Activated effector memory CD4-positive, alpha-beta T cell treated with Interleukin-2 at 50 U/mL for 16 hours (primary cell): ENCODE measurements at regions not wholly inside any gene's neighbourhood (a gene's known extent, or its start where the extent isn't known, plus 50 kb on each side); places are given as distances from the start of the nearest gene placed in this dataset.

Experiments used
- DNase-seq: peaks from one replicate; pipeline ENCODE4 v3.0.0-alpha.2; 2020

DNA sequence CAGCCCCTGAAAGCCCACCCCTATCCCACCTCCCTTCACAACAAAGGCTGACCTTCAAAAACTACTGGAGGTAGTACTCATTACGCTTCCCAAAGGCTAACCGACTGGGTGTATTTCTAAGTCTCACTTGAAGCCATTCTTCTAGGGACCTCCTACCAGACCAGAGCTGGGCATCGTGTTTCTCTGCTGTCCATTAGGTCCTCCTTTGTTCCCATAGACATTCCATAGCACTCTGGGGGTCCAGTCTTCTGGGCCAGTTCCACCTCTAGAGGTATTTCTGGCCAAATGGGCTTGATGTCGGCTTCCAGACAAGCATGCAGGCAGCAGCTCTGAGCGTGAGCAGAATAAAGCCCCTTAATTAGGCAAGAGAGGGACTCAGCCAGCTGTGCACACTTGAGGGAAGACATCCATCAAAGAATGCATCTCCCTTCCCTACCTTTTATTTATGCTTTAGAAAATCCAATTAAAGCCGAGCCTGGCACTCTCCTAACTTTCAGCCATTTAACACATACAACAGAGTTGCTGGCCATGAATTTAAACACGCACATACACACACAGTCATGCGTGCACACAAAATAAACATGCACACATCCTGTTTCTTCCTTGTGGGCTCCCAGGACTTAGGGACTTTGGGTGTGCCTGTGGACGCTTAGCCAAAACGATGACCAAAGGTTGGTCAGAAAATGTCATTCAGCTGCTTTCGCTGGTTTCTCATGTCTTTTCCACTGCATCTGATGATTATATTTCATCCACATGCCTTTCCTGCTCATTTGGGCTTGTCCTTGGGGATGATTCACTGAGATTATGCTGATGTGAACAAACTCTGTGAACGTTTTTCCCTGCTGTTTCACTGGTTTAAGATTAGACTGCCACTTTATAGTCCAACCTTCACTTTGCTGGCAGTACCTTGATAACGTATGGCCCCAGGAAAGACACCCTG lies 362.0 kb upstream of the NFE2L3 start:
- no peak for DNase-seq

DNA sequence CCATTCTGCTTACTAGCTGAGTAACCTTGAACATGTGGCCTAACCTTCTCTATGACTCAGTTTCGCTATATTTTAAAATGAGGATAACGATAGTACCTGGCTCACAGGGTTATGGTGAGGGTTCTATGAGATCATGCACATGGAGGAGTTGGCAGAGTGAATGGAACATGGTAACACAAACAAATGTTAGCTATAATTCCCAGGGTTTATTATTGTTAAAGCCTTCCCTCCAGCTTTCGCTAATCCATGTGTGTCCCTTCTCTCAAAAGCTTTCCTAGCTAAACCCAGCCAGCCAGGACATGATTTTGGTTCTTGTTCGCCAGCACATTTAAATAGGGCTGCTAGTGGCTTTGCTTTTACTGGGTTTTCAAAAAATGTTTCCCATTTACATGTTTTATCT lies 361.0 kb upstream of the NFE2L3 start:
- no peak for DNase-seq

DNA sequence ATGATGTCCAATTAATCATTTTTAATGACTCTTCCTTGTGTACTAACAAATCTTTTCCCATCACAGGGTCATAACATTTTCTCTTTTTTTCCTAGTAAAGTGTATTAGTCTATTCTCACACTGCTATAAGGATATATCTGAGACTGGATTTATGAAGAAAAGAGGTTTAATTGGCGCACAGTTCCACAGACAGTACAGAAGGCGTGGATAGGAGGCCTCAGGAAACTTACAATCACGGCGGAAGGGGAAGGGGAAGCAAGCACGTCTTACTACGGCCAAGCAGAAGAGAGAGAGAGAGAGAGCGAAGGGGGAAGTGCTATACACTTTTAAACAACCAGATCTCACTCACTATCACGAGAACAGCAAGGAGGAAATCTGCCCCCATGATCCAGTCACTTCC lies 359.4 kb upstream of the NFE2L3 start:
- no peak for DNase-seq

DNA sequence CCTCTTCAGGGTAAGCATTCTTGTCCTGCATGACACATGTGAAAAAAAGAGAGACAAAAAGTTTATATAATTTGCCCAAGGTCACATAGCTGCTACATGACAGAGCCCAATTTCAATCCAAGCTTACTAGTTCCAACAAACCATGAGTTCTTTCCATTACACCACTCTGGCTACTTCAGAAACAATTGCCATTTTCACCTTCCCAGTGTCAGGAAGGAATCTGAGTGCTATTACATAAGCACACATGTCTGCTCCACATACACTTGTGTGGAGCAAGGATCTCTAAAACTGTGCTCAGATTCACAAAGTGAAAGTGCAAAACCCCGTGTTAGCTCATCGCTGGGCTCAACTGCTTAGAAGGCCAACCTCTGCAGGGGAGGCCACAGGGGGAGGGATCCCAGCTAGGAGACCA lies 356.2 kb upstream of the NFE2L3 start:
- DNase-seq = no peak

DNA sequence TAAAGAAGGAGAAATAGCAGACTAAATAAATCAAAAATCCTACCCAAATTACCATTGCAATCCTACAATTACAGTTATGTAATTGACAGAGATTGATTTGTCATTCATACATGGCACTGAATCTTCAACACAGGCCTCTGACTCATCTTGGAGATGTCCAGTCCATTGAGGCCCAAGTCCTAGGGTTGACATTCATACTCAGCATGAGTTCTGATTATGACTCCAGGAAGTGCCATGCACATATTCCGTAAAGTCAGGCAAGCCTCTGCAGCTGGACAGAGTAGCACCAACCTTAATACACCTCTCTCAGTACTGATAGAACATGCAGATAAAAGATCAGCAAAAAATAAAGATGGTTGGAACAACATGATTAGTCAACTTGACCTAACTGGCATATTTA lies 353.7 kb upstream of the NFE2L3 start:
- no peak for DNase-seq

DNA sequence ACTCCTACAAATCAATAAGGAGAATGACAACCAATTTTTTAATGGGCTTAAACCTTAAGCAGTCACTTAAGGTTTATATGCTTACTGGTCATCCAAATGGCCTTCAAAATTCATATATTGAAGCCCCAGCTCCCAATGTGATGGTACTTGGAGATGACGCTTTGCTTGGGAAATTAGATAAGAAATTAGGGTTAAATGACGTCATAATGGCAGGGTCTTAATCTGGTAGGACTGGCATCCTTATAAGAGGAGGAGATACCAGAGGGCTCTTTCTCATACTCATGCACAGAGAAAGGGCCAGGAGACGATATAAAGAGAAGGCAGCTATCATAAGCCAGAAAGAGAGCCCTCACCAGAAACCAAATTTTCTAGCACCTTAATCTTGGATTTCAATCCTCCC lies 350.8 kb upstream of the NFE2L3 start:
- DNase-seq = no peak

DNA sequence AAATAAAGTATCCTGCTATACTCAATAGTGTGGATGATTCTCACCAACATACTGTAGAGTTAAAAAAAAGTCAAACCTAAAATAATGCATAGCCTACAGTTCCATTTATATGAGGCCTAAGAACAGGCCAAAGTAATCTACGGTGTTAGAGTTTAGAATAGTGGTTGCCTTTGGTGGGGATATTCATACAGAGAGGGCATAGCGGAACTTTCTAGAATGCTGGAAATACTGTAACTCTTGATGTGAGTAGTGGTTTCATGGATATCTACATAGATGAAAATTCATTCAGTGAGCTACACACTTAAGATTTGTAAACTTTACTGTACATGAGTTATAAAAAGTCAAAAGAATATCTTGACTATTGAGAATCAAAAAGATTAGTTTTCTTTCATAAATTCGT lies 349.9 kb upstream of the NFE2L3 start:
- DNase-seq = no peak

DNA sequence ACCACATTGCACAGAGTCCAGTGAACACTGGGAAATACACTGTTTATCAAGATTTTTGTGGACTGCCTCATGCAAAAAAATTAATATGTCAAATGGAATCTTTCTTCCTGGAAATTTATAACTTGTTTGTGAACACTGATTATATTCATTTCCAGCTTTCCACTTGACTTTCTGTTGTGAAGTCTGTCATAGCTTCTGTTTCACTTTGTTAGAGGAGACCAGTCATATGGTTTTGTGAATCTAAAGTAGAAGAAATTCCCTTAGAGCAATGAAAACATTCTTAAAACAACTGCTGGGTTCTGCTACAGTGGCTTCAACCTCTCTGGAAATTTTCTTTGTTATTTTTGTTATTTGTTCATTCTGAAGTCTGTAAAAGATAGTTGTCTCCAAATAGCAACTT lies 349.5 kb upstream of the NFE2L3 start:
- DNase-seq = no peak

DNA sequence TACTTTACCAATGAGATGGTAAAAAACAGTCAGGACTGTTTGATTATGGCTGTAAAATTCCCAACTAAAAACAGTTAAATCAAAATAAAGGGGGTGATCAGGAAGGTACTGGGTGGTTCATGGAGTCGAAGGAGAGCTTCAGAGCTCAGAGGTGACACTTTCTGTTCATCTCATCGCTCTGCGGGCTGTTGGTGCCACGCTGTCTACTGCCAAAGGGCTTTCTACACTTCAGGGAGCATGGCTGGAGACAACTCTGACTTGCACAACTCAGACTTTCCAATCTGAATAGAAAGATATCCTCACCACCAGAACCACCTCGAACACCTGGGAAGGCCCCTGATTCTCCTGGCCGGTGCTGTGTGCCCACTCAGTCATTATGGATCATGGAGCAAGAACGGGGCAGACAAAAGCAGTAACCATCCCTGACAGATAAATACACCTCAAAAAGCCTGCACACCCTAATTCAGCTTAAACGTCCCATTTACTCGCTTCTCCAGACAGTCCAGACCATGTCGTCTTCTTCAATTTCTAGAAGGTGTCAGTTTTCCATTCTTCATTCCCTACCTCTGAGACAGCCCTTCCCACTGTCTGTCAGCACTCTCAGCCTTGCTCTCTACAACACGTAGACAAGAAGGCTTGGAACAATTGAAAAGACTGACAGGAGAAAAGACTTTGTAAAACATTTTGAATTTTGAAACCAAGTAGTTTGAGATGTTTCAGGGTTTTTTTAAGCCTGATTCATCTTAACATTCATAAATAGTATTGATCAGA lies 348.7 kb upstream of the NFE2L3 start:
- no peak for DNase-seq

DNA sequence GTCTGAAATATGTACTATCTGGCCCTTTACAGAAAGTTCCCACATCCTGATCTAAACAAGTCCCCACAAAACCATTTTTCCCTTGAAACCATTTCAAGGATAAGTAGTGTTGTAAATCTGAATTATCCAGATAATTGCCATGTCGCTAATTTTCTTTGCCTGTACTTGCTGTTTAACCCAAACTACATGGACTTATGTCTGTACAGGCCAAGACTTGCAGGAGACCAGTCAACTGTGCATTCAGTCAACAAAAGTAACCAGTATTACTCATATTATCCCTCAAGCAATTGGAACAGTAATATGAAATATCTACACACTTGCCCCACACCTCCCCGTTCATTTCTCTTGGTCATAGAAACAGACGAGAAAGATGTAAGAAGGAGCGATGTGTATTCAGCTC lies 347.8 kb upstream of the NFE2L3 start:
- DNase-seq = no peak

DNA sequence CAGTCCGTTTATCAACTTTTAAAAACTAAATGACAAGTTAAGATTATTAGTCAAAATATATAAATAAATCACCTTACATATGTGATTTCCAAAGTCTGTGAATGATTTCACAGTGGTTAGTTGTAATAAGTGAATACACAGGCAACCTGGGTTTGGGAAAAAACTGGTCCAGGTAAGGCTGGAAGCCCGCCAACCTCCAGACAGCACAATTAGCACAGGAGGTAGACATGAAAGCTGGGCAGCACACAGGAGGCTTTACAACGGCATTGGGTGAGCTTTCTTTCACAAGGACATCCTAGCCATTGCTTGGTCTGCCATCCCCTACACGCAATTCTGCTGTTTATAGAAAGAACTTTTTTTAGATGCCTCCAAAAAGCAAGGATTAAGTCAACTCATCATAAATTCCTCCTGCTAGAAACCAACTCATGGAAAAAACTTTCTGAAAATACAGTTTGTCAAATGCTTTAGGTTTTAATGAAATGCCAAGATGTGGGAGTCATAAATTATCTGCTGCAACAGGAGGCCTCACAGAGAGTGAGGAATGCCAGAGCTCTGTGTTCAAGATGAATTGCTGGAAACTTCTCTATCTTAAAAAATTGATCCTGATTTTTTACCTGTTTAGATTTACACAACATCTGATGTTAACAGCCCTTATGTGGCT lies 346.8 kb upstream of the NFE2L3 start:
- no peak for DNase-seq

DNA sequence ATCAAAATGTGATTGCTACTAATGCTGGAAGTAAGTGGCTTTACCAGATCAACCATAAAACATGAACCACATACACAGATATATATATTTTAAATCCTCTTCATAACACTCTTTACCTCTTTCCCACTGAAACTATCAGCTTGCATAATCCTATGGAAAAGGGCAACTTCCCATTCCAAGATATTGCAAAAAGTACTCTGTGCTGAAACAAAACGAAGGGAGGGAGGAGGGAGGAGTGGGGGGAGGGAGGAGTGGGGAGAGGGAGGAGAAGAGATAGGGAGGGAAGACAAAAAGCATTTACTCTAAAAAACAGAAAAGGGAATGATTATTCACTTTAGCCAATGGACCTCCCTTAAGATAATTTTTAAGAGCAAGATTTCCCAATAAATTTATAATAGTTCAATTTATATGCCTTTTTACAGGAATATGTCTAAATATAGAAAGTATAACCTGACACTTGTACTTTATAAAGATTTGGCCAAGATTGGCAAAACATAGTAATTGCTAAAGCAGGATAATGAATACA lies 344.8 kb upstream of the NFE2L3 start:
- no peak for DNase-seq

DNA sequence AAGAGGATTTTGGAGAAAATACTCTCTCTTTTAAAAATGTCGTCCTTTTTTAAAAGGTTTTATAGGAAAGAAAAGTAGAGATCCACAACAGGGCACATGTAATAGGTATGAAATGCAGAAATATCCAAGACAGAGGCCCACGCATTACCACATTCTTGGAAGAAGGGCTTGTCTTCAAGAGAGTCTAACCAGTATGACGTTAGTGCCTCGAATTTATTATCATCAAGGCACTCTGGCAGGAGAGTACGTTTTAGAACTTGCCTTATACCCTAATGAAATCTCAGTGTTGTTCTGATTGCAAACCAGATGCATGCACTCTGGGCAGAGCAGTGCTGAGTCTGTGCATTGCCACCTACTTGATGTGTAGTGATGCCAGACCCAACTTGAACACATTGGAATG lies 342.6 kb upstream of the NFE2L3 start:
- no peak for DNase-seq

DNA sequence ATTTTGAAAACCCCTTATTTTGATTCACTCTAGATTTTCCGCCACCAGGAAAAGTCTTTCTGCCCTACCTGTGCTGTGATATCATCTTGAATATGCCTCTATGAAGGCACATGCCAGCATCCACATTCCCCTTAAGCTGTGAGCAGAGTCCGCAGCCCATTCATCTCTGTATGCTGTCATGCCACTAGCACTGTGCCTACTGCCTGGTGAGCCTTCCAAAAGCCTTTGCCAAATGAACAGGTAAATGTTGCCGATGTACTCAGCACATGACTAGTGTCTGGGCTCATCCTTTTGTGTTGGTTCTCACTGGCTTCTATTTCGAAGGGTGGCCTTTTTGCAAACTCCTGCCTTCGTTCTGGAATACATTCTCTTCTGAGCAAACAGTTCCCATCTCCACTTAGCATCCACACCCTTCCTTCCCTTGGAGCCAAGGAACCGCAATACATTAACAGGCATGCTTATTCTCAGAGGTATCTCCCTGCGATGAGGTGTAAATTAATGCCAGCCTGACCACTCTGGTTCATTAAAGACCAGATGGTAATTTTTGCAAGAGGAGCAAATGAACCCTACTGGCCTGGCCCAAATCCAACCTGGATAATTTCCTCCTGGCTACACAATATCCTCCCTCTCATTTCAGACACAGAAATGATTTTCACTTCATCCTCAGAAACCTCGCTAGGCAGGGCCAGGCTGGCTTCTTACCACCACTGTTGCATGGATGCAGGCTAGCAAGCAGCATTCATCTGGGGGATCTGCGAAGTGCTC lies 339.7 kb upstream of the NFE2L3 start:
- no peak for DNase-seq

DNA sequence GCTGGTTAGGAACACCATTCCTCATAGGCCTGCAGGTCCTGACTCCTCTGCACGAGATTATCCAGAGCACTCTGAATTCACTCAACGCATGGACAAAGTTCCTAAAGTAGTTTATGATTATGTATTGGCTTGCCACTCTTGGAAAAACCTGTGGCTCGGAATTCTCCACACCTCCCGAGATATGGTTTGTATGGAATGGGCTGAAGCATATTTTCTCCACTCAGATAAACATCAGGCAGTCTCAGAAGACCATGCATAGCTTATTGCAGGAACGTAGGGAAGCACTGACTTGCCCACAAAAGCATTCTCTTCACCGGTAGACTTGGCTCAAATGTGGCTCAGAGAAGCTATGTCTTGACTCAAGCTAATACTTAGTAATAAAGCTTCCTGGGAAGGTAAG lies 338.6 kb upstream of the NFE2L3 start:
- DNase-seq = no peak

DNA sequence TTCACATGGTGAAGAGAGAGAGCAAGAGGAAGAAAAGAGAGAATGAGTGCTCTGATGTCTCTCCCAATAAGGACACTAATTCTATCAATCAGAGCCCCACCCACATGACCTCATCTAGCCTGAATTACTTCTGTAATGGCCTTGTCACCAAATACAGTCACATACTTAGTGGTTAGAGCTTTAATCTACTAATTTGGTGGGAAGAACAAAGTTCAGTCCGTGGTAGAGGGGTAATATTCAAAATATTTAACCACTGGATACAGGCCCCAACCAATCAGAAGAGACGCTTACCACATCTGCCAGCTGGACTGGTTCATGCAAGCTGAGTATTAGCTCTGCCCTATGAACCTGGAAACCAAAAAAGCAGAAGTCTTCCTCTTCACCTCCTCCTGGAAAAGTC lies 336.3 kb upstream of the NFE2L3 start:
- DNase-seq = no peak

DNA sequence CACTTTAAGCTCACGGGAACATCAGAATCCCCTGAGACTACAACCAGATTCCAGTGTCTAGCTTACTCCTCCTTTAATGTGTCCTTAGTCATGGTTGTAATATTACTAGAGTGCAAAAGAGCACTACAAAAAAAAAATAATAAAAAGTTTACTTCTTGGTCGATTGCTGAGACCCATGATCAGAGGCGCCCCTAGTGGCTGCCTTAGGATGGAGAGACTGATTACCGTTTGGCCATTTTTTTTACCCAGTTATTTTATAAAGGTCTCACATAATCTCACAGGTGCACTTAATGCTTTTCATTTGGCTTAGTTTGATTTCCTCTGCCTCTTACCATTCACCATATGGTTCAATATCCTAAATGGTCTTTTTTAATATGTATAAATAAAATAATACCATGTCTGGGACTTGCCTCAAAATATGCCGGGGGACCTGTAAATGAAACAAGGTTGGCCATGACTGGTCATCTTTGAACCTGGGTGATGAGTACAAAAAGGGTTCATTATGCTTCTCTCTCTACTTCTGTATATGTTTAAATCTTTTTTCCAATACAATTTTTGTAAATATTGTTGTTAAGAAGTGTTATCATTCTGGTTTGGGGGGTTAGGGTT lies 331.5 kb upstream of the NFE2L3 start:
- no peak for DNase-seq

DNA sequence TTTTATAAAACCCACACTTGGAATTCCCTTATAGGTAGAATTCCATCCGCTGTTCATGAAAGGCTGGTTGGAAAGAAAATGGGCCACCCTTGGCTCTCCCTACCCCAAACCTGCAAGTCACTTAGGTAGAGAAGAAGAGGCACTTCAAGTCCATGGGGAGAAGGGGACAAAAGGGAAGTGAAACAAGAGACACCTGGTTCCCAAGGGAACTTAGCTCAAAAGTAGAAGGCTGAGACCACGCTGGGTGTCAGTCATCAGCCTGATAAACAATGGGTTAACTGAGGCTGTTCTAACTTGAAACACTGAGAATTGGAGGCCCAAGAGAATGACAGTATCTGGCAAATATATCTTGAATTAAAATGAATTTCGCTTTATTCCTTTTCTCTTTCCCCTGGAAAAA lies 330.8 kb upstream of the NFE2L3 start:
- no peak for DNase-seq

DNA sequence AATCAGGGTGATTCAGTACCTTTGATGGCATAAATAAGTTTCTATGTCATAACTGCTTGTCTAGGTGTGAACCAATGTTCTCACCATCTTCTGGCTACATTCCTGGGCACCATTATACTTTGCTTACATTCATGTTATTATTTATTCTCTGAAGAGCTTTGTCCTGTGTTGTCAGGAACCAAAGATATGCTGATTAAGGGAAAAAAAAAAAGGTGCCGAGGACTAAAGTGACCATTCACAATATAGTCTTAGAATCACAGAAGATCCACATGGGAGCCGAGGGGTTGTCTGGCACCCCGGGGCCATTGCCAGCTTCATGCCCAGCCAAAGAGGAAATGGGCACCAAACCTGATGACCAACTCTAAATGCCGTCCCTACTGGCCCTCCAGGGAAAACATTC lies 329.2 kb upstream of the NFE2L3 start:
- no peak for DNase-seq

DNA sequence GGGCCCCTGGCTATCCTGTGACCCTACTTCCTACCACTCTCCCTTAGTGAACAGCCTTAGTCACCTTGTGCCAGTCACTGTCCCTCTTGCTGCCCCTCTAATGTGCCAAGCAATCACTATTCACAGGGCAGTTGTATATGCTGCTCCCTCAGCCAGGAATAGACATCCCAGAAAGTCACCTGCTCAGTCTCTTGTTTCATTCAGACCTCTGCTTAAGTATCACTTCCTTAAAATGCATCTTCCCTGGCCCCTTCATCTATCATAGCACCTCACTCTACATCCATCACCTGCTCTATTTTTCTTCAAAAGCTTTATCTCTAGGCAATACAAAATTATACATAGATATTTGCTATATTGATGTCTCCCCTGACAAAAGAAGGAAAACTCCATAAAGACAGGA lies 328.4 kb upstream of the NFE2L3 start:
- no peak for DNase-seq

DNA sequence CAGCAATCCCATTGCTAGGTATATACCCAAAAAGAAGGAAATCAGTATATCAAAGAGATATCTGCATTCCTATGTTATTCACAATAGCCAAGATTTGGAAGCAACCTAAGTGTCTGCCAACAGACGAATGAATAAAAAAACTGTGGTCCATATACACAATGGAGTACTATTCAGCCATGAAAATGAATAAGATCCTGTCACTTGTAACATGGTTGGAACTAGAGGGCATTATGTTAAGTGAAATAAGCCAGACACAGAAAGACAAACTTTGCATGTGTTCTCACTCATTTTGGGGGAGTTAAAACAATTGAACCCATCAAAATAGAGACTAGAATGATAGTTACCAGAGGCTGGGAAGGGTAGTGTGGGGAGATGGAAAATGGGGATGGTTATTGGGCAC lies 323.5 kb upstream of the NFE2L3 start:
- no peak for DNase-seq

DNA sequence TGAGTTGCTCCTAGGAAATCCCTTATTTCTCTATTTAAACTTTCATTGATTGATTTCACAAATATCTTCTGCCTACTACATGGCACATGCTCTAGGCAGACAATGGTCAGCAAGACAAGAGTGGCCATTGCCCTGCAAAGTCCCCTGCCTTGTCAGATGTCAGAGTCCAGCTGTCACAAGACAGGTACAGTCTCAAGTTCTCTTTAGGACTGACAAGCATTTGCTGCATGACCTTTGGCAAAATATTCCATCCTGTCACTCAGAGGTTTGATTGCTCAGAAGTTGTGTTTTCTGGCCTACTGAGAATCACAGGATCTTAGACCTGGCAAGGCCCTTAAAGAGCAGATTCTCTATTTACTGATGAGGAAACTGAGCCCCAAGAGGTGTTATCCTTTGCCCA lies 322.3 kb upstream of the NFE2L3 start:
- DNase-seq = no peak
